GM23338 (cell line): ENCODE measurements at regions not wholly inside any gene's neighbourhood (a gene's known extent, or its start where the extent isn't known, plus 50 kb on each side); places are given as distances from the start of the nearest gene placed in this dataset.

Experiments used
- ATAC-seq: fragments of 200-7000 bp; cut with Tn5 transposase; 3 replicates; pipeline ENCODE4 v1.9.1; 2020
- DNase-seq: peaks from one replicate; pipeline ENCODE4 v3.0.0-alpha.2; 2015; ENCODE audit warnings: low spot score
- H2AFZ ChIP-seq: fragments of 200-600 bp; sonication (generic); 2 replicates; pipeline ENCODE4 v1.8.0; 2016; ENCODE audit warnings: antibody characterized with exemption, mild to moderate bottlenecking, moderate library complexity
- H3F3A ChIP-seq: fragments of 200-600 bp; sonication (generic); replicated peaks from 2 replicates; pipeline ENCODE4 v1.8.0; 2017; ENCODE audit warnings: antibody characterized with exemption, mixed run types, low read depth
- H3K27ac ChIP-seq: fragments of 200-600 bp; sonication (generic); 2 replicates; pipeline ENCODE4 v1.6.1; 2016; ENCODE audit warnings: low read depth
- H3K27me3 ChIP-seq: fragments of 200-600 bp; sonication (generic); 2 replicates; pipeline ENCODE4 v1.8.0; 2016; ENCODE audit warnings: mild to moderate bottlenecking, mixed run types, moderate library complexity; ENCODE audit not compliant: insufficient read depth
- H3K36me3 ChIP-seq: fragments of 200-600 bp; sonication (generic); 2 replicates; pipeline ENCODE4 v1.8.0; 2016; ENCODE audit warnings: mild to moderate bottlenecking; ENCODE audit not compliant: insufficient read depth
- H3K4me1 ChIP-seq: fragments of 200-600 bp; sonication (generic); 2 replicates; pipeline ENCODE4 v1.8.0; 2016; ENCODE audit warnings: mild to moderate bottlenecking, moderate library complexity; ENCODE audit not compliant: insufficient read depth
- H3K4me2 ChIP-seq: fragments of 200-600 bp; sonication (generic); 2 replicates; pipeline ENCODE4 v1.7.1; 2017; ENCODE audit warnings: mixed run types
- H3K4me3 ChIP-seq: fragments of 200-600 bp; sonication (generic); 2 replicates; pipeline ENCODE4 v1.6.1; 2016; ENCODE audit warnings: mixed run types
- H3K79me2 ChIP-seq: fragments of 200-600 bp; sonication (generic); replicated peaks from 2 replicates; pipeline ENCODE4 v1.8.0; 2017; ENCODE audit warnings: mild to moderate bottlenecking; ENCODE audit not compliant: insufficient read depth
- H3K9me2 ChIP-seq: fragments of 200-600 bp; sonication (generic); 2 replicates; pipeline ENCODE4 v1.8.0; 2017; ENCODE audit not compliant: insufficient read depth
- H4K20me1 ChIP-seq: fragments of 200-600 bp; sonication (generic); replicated peaks from 2 replicates; pipeline ENCODE4 v1.8.0; 2017; ENCODE audit warnings: mild to moderate bottlenecking; ENCODE audit not compliant: insufficient read depth
- H3K27ac Mint-ChIP-seq: 2 replicates; pipeline ENCODE4 v1.8.0; 2020; ENCODE audit warnings: inconsistent platforms, mild to moderate bottlenecking, moderate library complexity, mixed read lengths
- H3K27me3 Mint-ChIP-seq: 3 replicates; pipeline ENCODE4 v1.8.0; 2022; ENCODE audit warnings: low read depth, mild to moderate bottlenecking, moderate library complexity, mixed read lengths, inconsistent platforms; ENCODE audit not compliant: insufficient read depth, poor library complexity
- H3K36me3 Mint-ChIP-seq: 3 replicates; pipeline ENCODE4 v1.8.0; 2021; ENCODE audit warnings: low read depth, mild to moderate bottlenecking, inconsistent platforms, moderate library complexity, mixed read lengths
- H3K4me1 Mint-ChIP-seq: 3 replicates; pipeline ENCODE4 v1.8.0; 2020; ENCODE audit warnings: mild to moderate bottlenecking, inconsistent platforms, mixed read lengths
- H3K4me3 Mint-ChIP-seq: 3 replicates; pipeline ENCODE4 v1.8.0; 2021; ENCODE audit warnings: moderate library complexity, mild to moderate bottlenecking, inconsistent platforms, mixed read lengths
- H3K9me3 Mint-ChIP-seq: 3 replicates; pipeline ENCODE4 v1.8.0; 2020; ENCODE audit warnings: moderate library complexity, mild to moderate bottlenecking, inconsistent platforms, mixed read lengths
- CREB1 ChIP-seq: fragments of 250-450 bp; sonication (Bioruptor Pico); IDR thresholded peaks from 2 replicates; pipeline ENCODE4 v1.5.0; 2020; ENCODE audit warnings: low read depth, mild to moderate bottlenecking, moderate library complexity
- CTCF ChIP-seq, 2 experiments: fragments of 200-600 bp in 1 of 2; sonication (generic) in 1 of 2; conservative IDR thresholded peaks; 2 replicates each; pipeline versions ENCODE4 v1.5.1 to v1.6.1; 2016 to 2017; ENCODE audit warnings: antibody characterized with exemption in 2 of 2, low read depth in 2 of 2, mild to moderate bottlenecking in 2 of 2, moderate library complexity in 1 of 2
- ETS1 ChIP-seq: IDR thresholded peaks from 2 replicates; pipeline ENCODE4 v1.6.1; 2016; ENCODE audit warnings: antibody characterized with exemption
- EZH2 ChIP-seq: fragments of 200-600 bp; sonication (generic); IDR thresholded peaks from one replicate; pipeline ENCODE4 v1.8.0; 2017; ENCODE audit warnings: antibody characterized with exemption, mild to moderate bottlenecking, low read depth; ENCODE audit not compliant: unreplicated experiment
- EZH2phosphoT487 ChIP-seq: fragments of 200-600 bp; sonication (generic); IDR thresholded peaks from one replicate; pipeline ENCODE4 v1.8.1; 2018; ENCODE audit warnings: antibody characterized with exemption; ENCODE audit not compliant: unreplicated experiment
- JUNB ChIP-seq: IDR thresholded peaks from one replicate; pipeline ENCODE4 v1.6.1; 2016; ENCODE audit warnings: antibody characterized with exemption; ENCODE audit not compliant: unreplicated experiment
- NANOG ChIP-seq: IDR thresholded peaks from 2 replicates; pipeline ENCODE4 v1.6.1; 2016; ENCODE audit warnings: antibody characterized with exemption, borderline replicate concordance
- POLR2AphosphoS5 ChIP-seq: IDR thresholded peaks from 2 replicates; pipeline ENCODE4 v1.6.1; 2016; ENCODE audit warnings: antibody characterized with exemption, low read depth
- REST ChIP-seq: IDR thresholded peaks from one replicate; pipeline ENCODE4 v1.6.1; 2018; ENCODE audit warnings: antibody characterized with exemption; ENCODE audit not compliant: unreplicated experiment
- STAT1 ChIP-seq: IDR thresholded peaks from one replicate; pipeline ENCODE4 v1.6.1; 2016; ENCODE audit warnings: antibody characterized with exemption; ENCODE audit not compliant: unreplicated experiment
- ZNF114 ChIP-seq: fragments of 250-450 bp; sonication (Bioruptor Pico); IDR thresholded peaks from 2 replicates; pipeline ENCODE4 v1.5.0; 2020; ENCODE audit warnings: mild to moderate bottlenecking, moderate library complexity
- ZNF331 ChIP-seq: fragments of 250-450 bp; sonication (Bioruptor Pico); IDR thresholded peaks from 2 replicates; pipeline ENCODE4 v1.5.0; 2020; ENCODE audit warnings: low read depth, mild to moderate bottlenecking, moderate library complexity
- ZNF462 ChIP-seq: fragments of 250-450 bp; sonication (Bioruptor Pico); IDR thresholded peaks from 2 replicates; pipeline ENCODE4 v1.5.0; 2020; ENCODE audit warnings: mild to moderate bottlenecking, moderate library complexity

GRCh38 chr1:163444665-163445064, 122.9 kb downstream of the NUF2 start:
- Histone ChIP-seq H4K20me1 (no peaks in the 10 kb centered on the region), H3K36me3 (no peaks in the 10 kb centered on the region), H3K4me3 (no peak overlapping the region), H3K9me2 (peaks cover 17% of the 10 kb centered on the region), H3K4me2 (no peak overlapping the region), H3K4me1 (peaks cover 29% of the 10 kb centered on the region), H3K27ac (no peak overlapping the region), H3K27me3 (no peaks in the 10 kb centered on the region), H2AFZ (peak overlapping the region; percentile 32; the same call in 1 of the 2 replicates), H3K79me2 (no peaks in the 10 kb centered on the region), H3F3A (no peaks in the 10 kb centered on the region)
- H3K4me3 Mint-ChIP-seq = no peak overlapping the region
- no peak for TF ChIP-seq NANOG
- no peak for TF ChIP-seq REST
- TF ChIP-seq CTCF (conservative IDR thresholded peaks at IDR 0.05; ENCODE audit: low read depth in 2 of 2) = no peak
- TF ChIP-seq STAT1 = no peak
- no peak for TF ChIP-seq EZH2phosphoT487
- TF ChIP-seq ZNF462 = no peak
- TF ChIP-seq ZNF114 (CRISPR knock-in tag) = no peak
- TF ChIP-seq ZNF331 (CRISPR knock-in tag) = no peak
- TF ChIP-seq POLR2AphosphoS5 = no peak
- no peak for TF ChIP-seq JUNB
- TF ChIP-seq EZH2 = no peak
- TF ChIP-seq ETS1 = no peak
- no peak for TF ChIP-seq CREB1 (CRISPR knock-in tag)
- no peaks in the 10 kb centered on the region for H3K36me3 Mint-ChIP-seq
- DNase-seq (no peak), ATAC-seq (no peak)
- H3K27me3 Mint-ChIP-seq = peaks cover 2% of the 10 kb centered on the region
- no peaks in the 10 kb centered on the region for H3K9me3 Mint-ChIP-seq
- no peak overlapping the region for H3K27ac Mint-ChIP-seq
- peaks cover 35% of the 10 kb centered on the region for H3K4me1 Mint-ChIP-seq
